ENCODE measurements at regions not wholly inside any gene's neighbourhood (a gene's known extent, or its start where the extent isn't known, plus 50 kb on each side); places are given as distances from the start of the nearest gene placed in this dataset.

DNA sequence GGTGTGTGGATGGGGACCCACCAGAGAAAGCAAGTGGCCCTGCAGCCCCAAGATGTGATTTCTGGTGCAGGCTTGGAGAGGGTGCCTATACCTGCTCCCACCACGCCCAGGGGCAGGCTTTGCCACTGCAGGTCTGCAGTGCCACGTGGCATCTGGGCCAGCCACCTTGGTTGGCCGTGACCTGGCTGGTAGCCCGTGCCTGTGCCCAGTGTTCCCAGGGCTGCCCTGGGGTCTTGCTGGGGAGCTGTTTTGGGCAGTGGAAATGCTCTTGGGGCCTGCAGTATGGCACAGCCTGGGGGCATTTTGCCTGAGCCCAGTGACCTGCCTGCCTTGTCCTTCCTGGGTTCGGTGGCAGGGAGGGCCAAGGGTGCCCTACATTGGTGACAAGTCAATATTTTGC is 203.4 kb downstream of the UBE3A start:
- intact Hi-C loops (cut with micrococcal nuclease), result no loop called here
- H3K4me1 Mint-ChIP-seq (ENCODE audit: low read depth), result no peaks in the 10 kb centered on the region
- no peak overlapping the region for H3K27ac Mint-ChIP-seq
- H3K4me3 Mint-ChIP-seq, result no peak overlapping the region
- no peaks in the 10 kb centered on the region for H3K36me3 Mint-ChIP-seq (ENCODE audit: low read depth)
- no peaks in the 10 kb centered on the region for H3K27me3 Mint-ChIP-seq
- H3K9me3 Mint-ChIP-seq, result peaks cover 100% of the 10 kb centered on the region

DNA sequence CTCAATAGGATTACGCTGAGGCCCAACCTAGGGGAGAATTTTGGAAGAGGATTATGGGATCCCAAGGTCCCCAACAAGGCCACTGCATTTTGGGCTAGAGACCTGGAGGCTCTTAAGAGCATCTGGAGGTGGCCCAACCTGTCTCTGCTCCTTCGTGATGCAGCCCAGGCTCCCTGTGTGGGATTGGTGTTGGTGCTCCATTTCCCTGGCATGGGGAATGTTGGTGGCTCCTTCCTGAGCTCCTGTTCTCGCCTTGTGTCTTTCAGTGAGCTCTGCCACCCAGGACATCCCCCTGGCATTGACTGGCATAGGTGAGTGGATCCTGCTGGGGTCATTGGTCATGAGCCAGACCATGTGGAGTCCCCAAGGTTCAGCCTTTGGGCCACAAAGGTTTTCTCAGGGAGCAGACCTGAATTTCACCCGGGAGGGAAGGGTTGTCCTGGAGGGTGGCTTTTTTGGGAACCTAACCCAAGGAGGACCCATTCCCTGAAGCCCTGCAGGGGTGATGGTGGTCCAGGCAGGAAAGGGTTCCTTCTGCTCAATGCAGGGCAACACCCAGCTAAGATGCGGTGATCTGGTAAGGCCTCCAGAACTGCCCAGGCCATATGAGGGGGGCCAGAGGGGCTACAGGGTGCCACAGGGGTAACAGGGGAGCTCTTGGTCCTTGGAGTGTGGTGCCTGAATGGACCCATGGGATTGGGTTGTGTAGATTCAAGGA is 202.5 kb downstream of the UBE3A start:
- no peaks in the 10 kb centered on the region for H3K4me1 Mint-ChIP-seq (ENCODE audit: low read depth)
- peaks cover 100% of the 10 kb centered on the region for H3K9me3 Mint-ChIP-seq
- H3K27ac Mint-ChIP-seq, result no peak overlapping the region
- no peaks in the 10 kb centered on the region for H3K27me3 Mint-ChIP-seq
- no peaks in the 10 kb centered on the region for H3K36me3 Mint-ChIP-seq (ENCODE audit: low read depth)
- intact Hi-C loops (cut with micrococcal nuclease), result no loop called here
- H3K4me3 Mint-ChIP-seq, result no peak overlapping the region

- Mint-ChIP-seq H3K4me3 (no peak overlapping the region), H3K36me3 (ENCODE audit: low read depth) (no peaks in the 10 kb centered on the region), H3K9me3 (peaks cover 100% of the 10 kb centered on the region), H3K27ac (no peak overlapping the region), H3K27me3 (no peaks in the 10 kb centered on the region), H3K4me1 (ENCODE audit: low read depth) (no peaks in the 10 kb centered on the region)
- intact Hi-C loops (cut with micrococcal nuclease), result no loop called here
Measured at GRCh38 chr15:25236861-25237155, 202.0 kb downstream of the UBE3A start.

GRCh38 chr15:25237291-25237978 is 201.4 kb downstream of the UBE3A start:
- Mint-ChIP-seq H3K4me1 (ENCODE audit: low read depth) (no peaks in the 10 kb centered on the region), H3K27me3 (no peaks in the 10 kb centered on the region), H3K4me3 (no peak overlapping the region), H3K27ac (no peak overlapping the region), H3K36me3 (ENCODE audit: low read depth) (no peaks in the 10 kb centered on the region), H3K9me3 (peaks cover 100% of the 10 kb centered on the region)
- intact Hi-C loops (cut with micrococcal nuclease), result no loop called here

DNA sequence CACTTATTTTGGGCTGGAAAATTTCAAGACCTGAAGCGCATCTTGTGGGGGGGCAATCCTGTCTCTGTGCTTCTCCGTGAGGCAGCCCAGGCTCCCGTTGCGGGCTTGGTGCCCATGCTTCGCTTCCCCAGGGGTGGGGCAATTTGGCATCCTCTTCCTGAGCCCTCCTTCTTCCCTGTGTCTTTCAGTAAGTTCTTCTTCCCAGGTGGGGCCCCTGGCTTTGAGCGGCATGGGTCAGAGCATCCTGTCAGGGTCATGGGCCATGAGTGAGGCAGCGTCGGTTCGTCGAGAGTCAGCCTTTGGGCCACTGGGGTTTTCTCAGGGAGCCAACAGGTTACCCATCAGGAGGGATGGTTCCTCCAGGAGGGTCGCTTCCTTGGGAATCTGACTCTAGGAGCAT is 200.7 kb downstream of the UBE3A start:
- Mint-ChIP-seq H3K27ac (no peak overlapping the region), H3K4me3 (no peak overlapping the region), H3K4me1 (ENCODE audit: low read depth) (no peaks in the 10 kb centered on the region), H3K27me3 (no peaks in the 10 kb centered on the region), H3K36me3 (ENCODE audit: low read depth) (no peaks in the 10 kb centered on the region), H3K9me3 (peaks cover 100% of the 10 kb centered on the region)
- intact Hi-C loops (cut with micrococcal nuclease), result no loop called here

DNA sequence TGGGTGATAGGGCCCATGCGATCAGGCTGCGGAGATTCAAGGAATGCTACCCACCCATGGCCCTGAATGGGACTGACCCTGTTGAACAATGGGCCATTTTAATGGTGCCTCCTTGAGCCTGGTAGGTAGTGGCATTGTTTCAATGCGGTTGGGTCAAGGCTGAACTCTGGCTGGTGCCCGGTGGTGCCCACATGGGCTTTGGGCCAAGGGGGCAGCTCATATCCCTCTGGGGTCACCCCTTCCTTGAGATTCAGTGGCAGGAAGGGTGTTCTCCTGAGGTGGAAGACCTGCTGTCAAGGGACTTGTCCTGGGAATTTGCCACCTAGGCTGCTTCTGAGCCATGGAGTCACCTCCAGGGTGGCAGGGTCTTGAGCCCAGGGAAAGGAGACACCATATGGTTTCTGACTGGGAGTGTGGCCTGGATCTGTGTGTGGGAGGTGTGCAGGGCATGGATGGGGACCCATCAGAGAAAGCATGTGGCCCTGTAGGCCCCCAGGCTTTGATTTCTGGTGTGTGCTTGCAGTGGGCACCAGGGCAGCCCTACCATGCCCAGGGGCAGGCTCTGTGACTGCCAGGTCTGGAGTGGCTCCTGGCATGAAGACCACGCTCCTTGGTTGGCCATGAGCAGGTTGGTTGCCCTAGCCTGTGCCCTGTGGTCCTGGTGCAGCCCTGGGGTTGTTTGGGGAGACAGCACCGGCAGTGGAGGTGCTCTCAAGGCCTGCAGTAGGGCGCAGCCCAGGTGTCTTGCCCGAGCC is 199.9 kb downstream of the UBE3A start:
- Mint-ChIP-seq H3K27me3 (no peaks in the 10 kb centered on the region), H3K9me3 (peaks cover 100% of the 10 kb centered on the region), H3K4me1 (ENCODE audit: low read depth) (no peaks in the 10 kb centered on the region), H3K4me3 (no peak overlapping the region), H3K36me3 (ENCODE audit: low read depth) (no peaks in the 10 kb centered on the region), H3K27ac (no peak overlapping the region)
- intact Hi-C loops (cut with micrococcal nuclease), result no loop called here

GRCh38 chr15:25239471-25240345 is 199.1 kb downstream of the UBE3A start:
- intact Hi-C loops (cut with micrococcal nuclease), result no loop called here
- H3K9me3 Mint-ChIP-seq, result peaks cover 100% of the 10 kb centered on the region
- H3K27ac Mint-ChIP-seq, result no peak overlapping the region
- H3K4me1 Mint-ChIP-seq (ENCODE audit: low read depth), result no peaks in the 10 kb centered on the region
- no peak overlapping the region for H3K4me3 Mint-ChIP-seq
- H3K27me3 Mint-ChIP-seq, result no peaks in the 10 kb centered on the region
- H3K36me3 Mint-ChIP-seq (ENCODE audit: low read depth), result no peaks in the 10 kb centered on the region

GRCh38 chr15:25240461-25241021 is 198.3 kb downstream of the UBE3A start:
- Mint-ChIP-seq H3K4me1 (ENCODE audit: low read depth) (no peaks in the 10 kb centered on the region), H3K27ac (no peak overlapping the region), H3K36me3 (ENCODE audit: low read depth) (no peaks in the 10 kb centered on the region), H3K4me3 (no peak overlapping the region), H3K9me3 (peaks cover 100% of the 10 kb centered on the region), H3K27me3 (no peaks in the 10 kb centered on the region)
- intact Hi-C loops (cut with micrococcal nuclease), result no loop called here

DNA sequence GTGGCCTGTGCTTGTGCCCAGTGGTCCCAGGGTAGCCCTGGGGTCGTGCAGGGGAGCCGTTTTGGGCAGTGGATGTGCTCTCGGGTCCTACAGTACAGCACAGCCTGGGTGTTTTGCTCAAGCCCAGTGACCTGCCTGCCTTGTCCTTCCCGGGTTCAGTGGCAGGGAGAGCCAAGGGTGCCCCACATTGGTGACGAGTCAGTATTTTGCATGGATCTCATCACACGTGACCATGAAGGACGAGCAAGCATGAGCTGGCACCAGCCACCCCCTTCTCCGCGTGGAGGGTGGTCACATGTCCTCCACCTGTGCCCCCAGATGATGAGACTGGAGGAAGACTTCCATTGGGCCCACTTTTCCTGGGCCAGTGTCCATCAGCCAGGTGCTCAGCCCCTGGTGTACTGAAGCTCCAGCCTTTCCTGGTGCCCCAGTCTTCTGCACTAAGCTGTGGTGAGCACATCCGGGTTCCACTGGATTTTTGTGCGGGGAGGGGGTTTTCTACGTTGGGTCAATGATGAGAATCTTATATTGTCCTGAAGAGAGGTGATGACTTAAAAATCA is 197.5 kb downstream of the UBE3A start:
- H3K4me3 Mint-ChIP-seq, result no peak overlapping the region
- H3K9me3 Mint-ChIP-seq, result peaks cover 100% of the 10 kb centered on the region
- intact Hi-C loops (cut with micrococcal nuclease), result no loop called here
- no peaks in the 10 kb centered on the region for H3K36me3 Mint-ChIP-seq (ENCODE audit: low read depth)
- no peak overlapping the region for H3K27ac Mint-ChIP-seq
- no peaks in the 10 kb centered on the region for H3K4me1 Mint-ChIP-seq (ENCODE audit: low read depth)
- no peaks in the 10 kb centered on the region for H3K27me3 Mint-ChIP-seq

GRCh38 chr15:25242166-25242879 is 196.5 kb downstream of the UBE3A start:
- Mint-ChIP-seq H3K9me3 (peaks cover 100% of the 10 kb centered on the region), H3K27me3 (no peaks in the 10 kb centered on the region), H3K27ac (no peak overlapping the region), H3K36me3 (ENCODE audit: low read depth) (no peaks in the 10 kb centered on the region), H3K4me3 (no peak overlapping the region), H3K4me1 (ENCODE audit: low read depth) (no peaks in the 10 kb centered on the region)
- intact Hi-C loops (cut with micrococcal nuclease), result no loop called here

DNA sequence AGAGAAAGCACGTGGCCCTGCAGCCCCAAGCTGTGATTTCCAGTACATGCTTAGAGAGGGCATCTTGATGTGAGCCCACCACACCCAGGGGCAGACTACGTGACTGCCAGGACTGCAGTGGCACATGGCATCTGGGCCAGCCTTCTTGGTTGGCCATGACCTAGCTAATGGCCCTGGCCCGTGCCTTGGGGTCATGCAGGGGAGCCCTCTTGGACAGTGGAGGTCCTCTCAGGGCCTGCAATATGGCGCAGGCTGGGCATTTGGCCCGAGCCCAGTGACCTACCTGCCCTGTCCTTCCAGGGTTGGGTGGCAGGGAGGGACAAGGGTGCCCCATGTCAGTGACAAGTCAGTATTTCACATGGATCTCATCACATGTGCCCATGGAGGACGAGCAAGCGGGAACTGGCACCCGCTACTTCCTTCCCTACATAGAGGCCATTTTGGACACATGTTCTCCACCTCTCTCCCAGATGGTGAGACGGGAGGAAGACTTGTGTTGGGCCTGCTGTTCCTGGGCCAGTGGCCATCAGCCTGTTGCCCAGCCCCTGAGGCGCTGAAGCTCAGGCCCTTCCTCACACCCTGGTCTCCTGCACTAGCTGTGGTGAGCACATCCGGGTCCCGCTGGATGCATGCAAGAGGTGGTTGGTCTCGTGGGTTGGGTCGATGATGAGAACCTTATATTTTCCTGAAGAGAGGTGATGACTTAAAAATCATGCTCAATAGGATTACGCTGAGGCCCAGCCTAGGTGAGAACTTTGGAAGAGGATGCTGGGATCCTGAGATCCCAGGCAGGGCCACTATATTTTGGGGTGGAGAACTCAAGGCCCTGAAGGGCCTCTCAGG is 195.6 kb downstream of the UBE3A start:
- Mint-ChIP-seq H3K27ac (no peak overlapping the region), H3K36me3 (ENCODE audit: low read depth) (no peaks in the 10 kb centered on the region), H3K4me3 (no peak overlapping the region), H3K9me3 (peaks cover 100% of the 10 kb centered on the region), H3K4me1 (ENCODE audit: low read depth) (no peaks in the 10 kb centered on the region), H3K27me3 (no peaks in the 10 kb centered on the region)
- intact Hi-C loops (cut with micrococcal nuclease), result no loop called here

GRCh38 chr15:25243800-25244097 is 195.1 kb downstream of the UBE3A start:
- Mint-ChIP-seq H3K4me1 (ENCODE audit: low read depth) (no peaks in the 10 kb centered on the region), H3K27ac (no peak overlapping the region), H3K4me3 (no peak overlapping the region), H3K36me3 (ENCODE audit: low read depth) (no peaks in the 10 kb centered on the region), H3K27me3 (no peaks in the 10 kb centered on the region), H3K9me3 (peaks cover 100% of the 10 kb centered on the region)
- intact Hi-C loops (cut with micrococcal nuclease), result no loop called here

Measured in dendritic cell treated with granulocyte-macrophage colony-stimulating factor and Interleukin-4, amounts not matched to agents 40 ng/mL and 50 ng/mL, for 4 days (primary cell).